HG02763 (cell line): ENCODE measurements at regions not wholly inside any gene's neighbourhood (a gene's known extent, or its start where the extent isn't known, plus 50 kb on each side); places are given as distances from the start of the nearest gene placed in this dataset.
"Not testable (repeated sequence)": the region's sequence is repeated elsewhere in the genome, so short reads cannot be mapped to it uniquely, and the experiment has no call there.

Experiments used
- ATAC-seq: cut with Tn5 transposase; IDR thresholded peaks from one replicate; pipeline ENCODE4 v1.9.1; 2021; ENCODE audit warnings: mild to moderate bottlenecking, moderate library complexity; ENCODE audit not compliant: unreplicated experiment

DNA sequence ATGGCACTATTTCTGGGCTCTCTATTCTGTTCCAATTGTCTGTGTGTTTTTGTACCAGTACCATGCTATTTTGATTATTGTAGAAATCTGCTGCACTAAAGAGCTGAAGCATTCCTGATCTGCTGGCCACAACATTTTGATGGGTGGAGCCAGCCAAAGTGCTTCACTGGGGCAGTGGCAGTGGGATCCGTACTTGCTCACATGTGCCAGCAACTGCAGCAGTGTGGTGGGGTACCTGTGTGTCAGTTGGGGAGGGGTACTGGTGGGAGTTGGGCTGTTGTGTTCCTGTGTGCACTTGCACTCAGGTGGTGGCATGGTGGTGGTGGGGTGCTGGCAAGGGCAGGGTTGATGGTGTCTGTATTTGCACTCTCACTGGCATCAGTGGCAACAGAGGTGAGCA is 204.6 kb upstream of the ALG10 start:
- ATAC-seq, result no peak

DNA sequence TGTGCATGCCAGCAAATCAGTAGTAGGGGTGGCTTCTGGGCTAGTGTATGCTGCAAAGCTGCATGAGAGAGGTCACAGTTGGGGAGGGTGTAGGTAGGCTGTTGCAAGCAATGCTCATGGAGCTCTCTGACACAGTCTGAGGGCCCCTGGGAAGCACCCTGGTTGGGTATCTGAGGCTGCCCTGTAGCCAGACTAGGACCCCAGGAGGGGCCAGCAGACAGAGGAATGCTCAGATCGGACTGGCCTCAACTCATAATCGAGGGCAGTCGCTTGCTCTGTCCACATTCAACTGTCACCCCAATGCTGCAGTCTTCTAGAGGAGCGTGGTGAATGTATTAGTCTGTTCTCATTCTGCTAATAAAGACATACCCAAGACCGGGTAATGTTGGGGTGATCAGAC is 204.0 kb upstream of the ALG10 start:
- no peak for ATAC-seq

DNA sequence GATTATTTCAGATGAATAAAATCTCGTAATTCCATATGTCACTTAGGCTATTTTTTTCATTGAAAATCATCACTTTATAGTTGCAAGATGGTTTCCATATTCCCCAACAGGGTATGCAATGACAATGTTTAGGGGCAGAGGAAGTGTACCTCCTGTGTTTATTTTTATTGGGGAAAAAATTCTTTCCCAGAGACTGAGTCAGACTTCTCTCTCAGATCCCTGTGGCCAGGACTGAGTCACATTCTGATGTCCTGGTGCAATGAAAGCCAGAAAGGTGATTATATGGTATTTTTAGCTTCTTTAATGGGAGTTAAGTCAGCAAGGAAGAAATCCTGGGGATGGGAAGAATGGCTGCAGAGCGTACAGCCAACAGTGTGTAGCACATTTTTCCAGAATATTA is 196.9 kb upstream of the ALG10 start:
- no peak for ATAC-seq

DNA sequence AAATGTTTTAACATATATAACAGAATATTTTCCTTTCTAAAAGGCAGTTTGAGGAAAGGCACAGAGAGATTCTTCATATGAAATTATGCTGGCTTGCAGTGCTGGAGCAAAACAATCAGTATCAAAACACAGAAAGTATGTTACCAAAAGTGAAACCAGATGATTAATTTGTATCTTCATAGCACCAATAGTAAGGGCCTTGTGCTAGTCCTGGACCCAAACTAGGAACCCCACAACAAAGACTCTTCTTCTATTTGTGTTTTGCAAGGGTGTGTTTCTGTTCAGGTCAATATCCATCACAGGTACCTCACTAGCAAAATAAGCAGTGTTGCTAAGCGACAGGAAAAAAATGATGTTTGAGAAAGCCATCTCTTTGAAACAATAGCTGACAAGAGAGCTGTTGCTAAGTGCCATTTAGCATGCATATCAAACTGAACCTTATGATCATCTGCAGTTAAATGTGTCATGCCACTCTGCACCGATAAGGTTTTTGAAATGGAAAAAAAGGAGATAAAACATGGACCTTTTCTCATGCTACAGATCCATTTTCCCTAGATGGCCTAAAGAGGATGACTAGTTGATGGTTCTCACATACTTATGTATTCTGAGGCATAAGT is 196.2 kb upstream of the ALG10 start:
- ATAC-seq, result no peak

DNA sequence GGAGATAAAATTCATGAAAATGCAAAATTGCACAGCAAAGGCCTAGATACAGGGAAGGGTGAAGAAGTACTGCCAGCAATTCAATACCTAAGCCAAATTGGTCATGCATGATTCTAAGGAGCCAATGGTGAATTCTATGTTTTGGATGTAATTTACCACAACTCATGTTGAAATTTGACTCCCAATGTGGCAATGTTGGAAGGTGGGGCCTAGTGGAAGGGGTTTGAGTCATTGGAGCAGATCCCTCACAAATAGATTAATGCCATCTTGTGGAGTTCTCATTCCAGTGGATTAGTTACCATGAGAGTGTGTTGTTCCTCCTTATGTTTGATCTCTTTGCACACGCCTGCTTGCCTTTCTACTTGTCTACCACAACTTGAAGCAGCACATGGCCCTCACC is 194.0 kb upstream of the ALG10 start:
- no peak for ATAC-seq

DNA sequence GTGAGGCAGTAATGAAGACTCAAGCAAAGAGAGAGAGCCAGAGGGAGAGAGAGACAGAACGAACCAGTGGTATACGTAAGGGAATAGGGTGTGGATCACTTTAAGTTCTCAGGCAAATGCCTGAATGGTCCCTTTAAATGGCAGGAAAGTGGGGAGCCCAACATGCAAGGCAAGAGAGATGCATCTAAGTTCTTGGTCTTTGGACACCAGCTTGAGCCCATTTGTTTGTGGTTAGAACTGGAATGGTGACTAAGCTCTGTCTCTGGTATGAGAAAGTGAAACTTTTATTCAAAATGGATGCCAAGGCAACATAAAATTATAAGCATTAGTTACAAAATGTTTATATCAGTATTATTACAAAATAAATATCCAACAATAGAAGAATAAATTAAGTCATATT is 192.2 kb upstream of the ALG10 start:
- no peak for ATAC-seq

DNA sequence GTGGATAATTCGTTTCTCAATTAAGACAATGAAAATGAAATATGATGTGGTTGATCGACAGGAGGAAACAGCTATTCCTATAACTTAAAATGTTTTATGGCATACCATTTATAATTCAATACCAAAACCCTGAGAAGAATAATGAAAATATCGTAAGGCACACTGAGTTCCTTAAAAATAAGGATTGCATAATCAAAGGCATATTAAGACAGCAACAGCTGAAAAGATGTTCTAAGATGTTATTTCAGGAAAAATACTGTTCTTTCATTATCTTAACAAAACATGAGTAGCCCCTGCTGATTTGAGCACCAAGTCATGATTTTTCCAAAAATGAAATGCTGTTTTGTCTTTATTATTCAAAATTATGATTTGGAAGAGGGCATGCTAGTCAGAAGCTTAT is 189.4 kb upstream of the ALG10 start:
- no peak for ATAC-seq

DNA sequence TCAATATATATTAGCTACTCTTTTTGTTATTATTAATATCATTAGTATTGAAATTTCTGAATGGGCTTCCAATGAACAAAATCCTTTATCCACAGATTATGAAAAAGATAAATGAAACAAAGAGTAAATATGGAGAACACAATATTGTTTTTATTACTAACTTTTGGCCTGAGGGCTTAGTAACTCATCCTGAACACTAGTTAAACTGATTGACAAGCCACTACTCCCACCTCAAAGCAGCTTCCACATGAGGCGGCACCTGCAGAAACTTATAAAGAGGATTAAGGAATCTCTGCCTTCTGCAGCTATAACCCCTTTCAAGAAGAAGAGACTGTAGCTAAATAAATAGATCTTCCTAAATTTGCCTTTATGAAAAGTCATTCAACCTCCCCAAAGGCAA is 187.6 kb upstream of the ALG10 start:
- no peak for ATAC-seq

DNA sequence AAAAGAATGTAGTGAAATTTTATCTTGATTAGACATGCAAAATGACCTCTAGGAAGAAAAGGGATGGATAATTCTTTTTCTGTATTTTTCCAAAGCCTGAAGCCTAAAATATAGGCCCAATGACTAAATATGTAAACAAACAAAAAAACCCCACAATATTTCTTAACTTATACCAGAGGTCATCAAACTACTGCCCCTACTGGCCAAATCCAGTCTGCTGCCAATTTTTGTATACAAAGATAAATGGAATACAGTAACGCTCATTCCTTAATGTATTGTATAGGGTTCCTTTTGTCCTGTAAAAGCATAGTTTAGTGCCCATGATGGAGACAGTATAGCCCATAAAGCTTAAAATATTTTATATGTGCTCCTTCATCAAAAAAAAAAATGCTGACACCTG is 145.7 kb upstream of the ALG10 start:
- no peak for ATAC-seq

DNA sequence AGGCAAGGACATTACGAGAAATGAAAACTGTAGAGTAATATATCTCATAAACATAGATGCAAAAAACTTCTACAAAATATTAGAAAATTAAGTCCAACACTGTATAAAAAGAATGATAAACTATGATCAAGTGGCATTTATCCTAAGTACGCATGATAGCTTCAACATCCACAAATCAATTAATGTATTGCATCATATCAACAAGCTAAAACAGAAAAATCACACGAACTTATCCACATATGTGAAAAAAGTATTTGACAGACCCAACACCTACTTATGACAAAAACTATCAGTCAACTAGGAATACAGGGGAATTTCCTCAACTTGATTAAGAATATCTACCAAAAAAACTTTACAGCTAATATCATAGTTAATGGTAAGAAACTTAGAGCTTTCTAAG is 129.9 kb upstream of the ALG10 start:
- ATAC-seq, result no peak

DNA sequence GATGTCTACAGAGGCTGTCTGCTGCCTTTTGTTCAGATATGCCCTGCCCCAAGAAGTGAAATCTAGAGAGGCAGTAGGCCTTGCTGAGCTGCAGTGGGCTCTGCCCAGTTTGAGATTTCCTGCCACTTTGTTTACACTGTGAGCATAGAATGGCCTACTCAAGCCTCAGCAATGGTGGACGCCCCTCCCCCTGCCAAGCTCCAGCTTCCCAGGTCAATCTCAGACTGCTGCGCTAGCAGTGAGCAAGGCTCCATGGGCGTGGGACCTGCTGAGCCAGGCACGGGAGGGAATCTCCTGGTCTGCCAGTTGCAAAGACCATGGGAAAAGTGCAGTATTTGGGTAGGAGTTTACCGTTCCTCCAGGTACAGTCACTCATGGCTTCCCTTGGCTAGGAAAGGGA is 101.8 kb upstream of the ALG10 start:
- ATAC-seq, result not testable (repeated sequence)

DNA sequence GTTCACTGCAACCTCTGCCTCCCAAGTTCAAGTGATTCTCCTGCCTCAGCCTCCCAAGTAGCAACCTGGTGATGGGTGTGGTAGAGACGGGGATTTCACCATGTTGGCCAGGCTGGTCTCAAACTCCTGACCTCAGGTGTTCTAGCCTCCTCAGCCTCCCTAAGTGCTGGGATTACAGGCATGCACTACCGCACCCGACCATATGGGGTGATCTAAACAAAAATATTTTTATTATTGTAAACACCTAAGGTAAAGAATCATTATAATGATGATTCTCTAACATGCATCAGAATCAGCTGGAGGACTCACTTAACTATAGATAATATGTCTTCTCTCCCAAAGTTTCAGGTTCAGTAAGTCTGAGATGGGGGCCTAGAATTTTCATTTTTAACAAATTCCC is 96.2 kb upstream of the ALG10 start:
- ATAC-seq, result no peak

DNA sequence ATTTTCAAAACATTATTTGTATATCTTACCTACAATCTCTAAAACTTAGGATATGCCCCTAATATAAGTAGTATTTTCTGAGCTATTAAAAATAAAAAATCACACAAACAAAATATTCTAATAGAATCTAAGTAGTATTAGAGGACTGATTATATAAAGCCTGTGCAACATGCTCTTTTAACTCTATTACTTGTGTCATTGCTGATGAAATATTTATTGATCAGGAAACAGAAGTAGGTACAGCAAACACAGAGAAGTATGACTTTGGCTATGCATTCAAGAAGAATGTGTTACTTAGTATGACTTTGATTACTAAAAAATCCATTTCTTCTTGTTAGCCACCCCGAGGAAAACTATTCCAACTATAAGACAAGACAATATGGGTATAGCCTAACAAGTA is 84.6 kb upstream of the ALG10 start:
- not testable (repeated sequence) for ATAC-seq

DNA sequence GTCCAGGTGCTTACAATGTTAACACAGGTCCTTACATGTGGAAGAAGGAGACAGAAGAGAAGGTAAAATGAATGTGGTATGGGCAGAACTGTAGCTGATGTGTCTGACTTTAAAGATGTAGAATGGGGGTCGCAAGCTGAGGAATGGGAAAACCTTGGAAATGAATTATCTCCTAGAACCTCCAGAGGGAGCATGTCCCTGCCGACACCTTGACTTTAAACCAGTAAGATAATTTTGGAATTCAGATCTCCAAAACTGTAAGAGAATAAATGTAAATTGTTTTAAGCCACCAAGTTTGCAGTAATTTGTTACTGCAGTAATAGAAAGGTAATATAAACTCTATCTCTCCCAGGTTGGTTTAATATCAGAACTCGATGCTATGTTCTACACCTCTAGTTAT is 80.1 kb upstream of the ALG10 start:
- ATAC-seq, result no peak

DNA sequence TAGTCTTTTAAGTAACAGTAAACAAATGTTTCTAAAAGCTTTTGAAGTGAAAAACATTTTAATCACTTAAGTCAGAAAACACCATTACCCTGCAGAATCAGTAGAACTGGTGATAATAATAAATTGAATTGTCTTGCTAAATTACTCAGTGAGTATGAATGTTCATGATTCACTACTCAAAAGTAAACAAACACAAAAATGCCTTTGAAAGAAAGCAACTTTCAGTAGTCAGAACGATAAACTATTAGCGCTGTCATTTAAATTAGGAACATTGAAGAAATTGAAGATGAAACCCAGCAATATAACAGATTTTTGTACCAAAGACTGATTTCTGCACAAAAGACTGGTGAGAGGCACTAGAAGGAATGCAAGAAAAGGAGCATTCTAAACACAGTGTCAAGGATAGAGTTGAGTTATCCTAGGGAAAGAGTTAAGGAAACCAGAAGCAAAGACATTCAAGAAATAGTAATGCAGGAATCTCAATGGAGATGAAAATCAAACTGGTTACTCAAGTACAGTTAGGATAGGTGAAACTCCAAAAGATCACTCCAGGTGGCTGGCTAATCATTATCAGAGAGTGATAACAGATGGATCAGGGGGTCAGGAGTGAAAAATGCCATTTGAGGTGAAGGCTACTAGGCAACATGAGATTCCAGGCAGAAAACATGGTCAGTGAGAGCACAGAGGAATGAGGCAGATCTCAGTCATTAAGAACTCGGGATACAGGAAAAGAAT is 77.4 kb upstream of the ALG10 start:
- no peak for ATAC-seq

DNA sequence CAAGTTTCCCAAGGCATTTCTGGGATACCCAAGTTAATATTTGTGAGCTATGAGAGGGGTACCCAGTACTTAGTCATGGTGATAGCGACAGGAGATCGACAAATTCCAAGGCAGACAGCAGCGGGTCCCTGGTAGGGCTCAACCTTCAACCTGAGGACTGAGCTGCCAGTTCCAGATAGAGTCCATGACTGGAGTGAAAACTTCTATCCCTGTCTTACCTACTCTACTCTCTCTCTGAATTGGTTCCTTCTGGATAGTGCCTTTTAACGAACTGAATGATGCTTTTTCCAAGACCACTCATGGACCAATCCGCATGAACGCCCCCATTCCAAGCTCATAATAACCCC is 76.9 kb upstream of the ALG10 start:
- ATAC-seq, result no peak

DNA sequence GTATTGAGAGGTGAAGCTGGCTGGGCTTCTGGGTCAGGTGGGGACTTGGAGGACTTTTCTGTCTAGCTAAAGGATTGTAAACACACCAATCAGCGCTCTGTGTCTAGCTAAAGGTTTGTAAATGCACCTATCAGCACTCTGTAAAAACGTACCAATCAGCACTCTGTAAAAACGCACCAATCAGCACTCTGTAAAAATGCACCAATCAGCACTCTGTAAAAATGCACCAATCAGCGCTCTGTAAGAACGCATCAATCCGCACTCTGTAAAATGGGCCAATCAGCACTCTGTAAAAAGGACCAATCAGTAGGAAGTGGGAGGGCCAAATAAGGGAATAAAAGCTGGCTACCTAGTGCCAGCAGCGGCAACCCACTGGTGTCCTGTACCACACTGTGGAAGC is 56.1 kb upstream of the ALG10 start:
- not testable (repeated sequence) for ATAC-seq

DNA sequence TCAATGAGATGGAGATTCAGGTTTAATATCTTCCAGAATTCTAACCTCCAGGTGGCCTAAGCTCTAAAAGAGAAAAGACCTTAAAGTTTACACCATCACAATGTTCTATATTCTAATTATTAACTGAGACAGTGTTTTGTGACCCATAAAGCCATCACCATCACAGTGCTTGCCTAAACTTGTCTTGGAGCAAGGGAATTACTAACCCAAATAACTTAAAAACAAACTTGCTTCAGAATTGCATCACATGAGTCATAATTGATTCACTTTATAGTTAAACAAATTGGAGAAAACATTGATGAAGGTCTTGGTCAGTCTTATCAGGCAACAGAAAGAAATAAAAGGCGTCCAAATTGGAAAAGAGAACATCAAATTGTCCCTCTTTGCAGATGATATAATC is 54.5 kb upstream of the ALG10 start:
- no peak for ATAC-seq
